BLaER1 (cell line): ENCODE measurements at regions not wholly inside any gene's neighbourhood (a gene's known extent, or its start where the extent isn't known, plus 50 kb on each side); places are given as distances from the start of the nearest gene placed in this dataset.

Experiments
- H3K27ac ChIP-seq: shearing (Covaris generic); formaldehyde crosslinking; 2 replicates; pipeline ENCODE4 v1.8.1; 2022
- H3K27me3 ChIP-seq: shearing (Covaris generic); formaldehyde crosslinking; 2 replicates; pipeline ENCODE4 v1.8.1; 2022
- H3K36me3 ChIP-seq: shearing (Covaris generic); formaldehyde crosslinking; 2 replicates; pipeline ENCODE4 v1.8.1; 2022
- H3K4me1 ChIP-seq: shearing (Covaris generic); formaldehyde crosslinking; 2 replicates; pipeline ENCODE4 v1.8.1; 2022
- H3K4me2 ChIP-seq: shearing (Covaris generic); formaldehyde crosslinking; 2 replicates; pipeline ENCODE4 v1.8.1; 2022
- H3K4me3 ChIP-seq: shearing (Covaris generic); formaldehyde crosslinking; 2 replicates; pipeline ENCODE4 v1.8.1; 2022
- H3K9ac ChIP-seq: shearing (Covaris generic); formaldehyde crosslinking; 2 replicates; pipeline ENCODE4 v1.8.1; 2022
- H3K9me3 ChIP-seq: shearing (Covaris generic); formaldehyde crosslinking; 2 replicates; pipeline ENCODE4 v1.8.1; 2022
- H4K20me1 ChIP-seq: shearing (Covaris generic); formaldehyde crosslinking; 2 replicates; pipeline ENCODE4 v1.8.1; 2022
- Cebpa-rat ChIP-seq: shearing (Covaris generic); IDR thresholded peaks from 2 replicates; pipeline ENCODE4 v1.8.1; 2022

GRCh38 chr10:111511751-111512150 lies 434.9 kb downstream of the ADRA2A start:
- no peak overlapping the region for H3K4me2 ChIP-seq
- no peak overlapping the region for H3K27ac ChIP-seq
- no peaks in the 10 kb centered on the region for H3K4me1 ChIP-seq
- no peak overlapping the region for H3K9ac ChIP-seq
- H3K27me3 ChIP-seq = no peaks in the 10 kb centered on the region
- H3K4me3 ChIP-seq = no peak overlapping the region
- no peak for TF ChIP-seq Cebpa-rat
- no peaks in the 10 kb centered on the region for H4K20me1 ChIP-seq
- H3K9me3 ChIP-seq = no peaks in the 10 kb centered on the region
- H3K36me3 ChIP-seq = no peaks in the 10 kb centered on the region

GRCh38 chr10:111515264-111515663 lies 438.4 kb downstream of the ADRA2A start:
- no peaks in the 10 kb centered on the region for H3K9me3 ChIP-seq
- H3K4me3 ChIP-seq = no peak overlapping the region
- TF ChIP-seq Cebpa-rat = no peak
- H3K9ac ChIP-seq = no peak overlapping the region
- no peaks in the 10 kb centered on the region for H3K27me3 ChIP-seq
- no peak overlapping the region for H3K27ac ChIP-seq
- no peak overlapping the region for H3K4me2 ChIP-seq
- no peaks in the 10 kb centered on the region for H3K4me1 ChIP-seq
- no peaks in the 10 kb centered on the region for H3K36me3 ChIP-seq
- no peaks in the 10 kb centered on the region for H4K20me1 ChIP-seq

GRCh38 chr10:111515706-111516105 lies 438.9 kb downstream of the ADRA2A start:
- H3K27me3 ChIP-seq = no peaks in the 10 kb centered on the region
- no peaks in the 10 kb centered on the region for H4K20me1 ChIP-seq
- H3K4me2 ChIP-seq = no peak overlapping the region
- no peaks in the 10 kb centered on the region for H3K36me3 ChIP-seq
- TF ChIP-seq Cebpa-rat = no peak
- H3K27ac ChIP-seq = no peak overlapping the region
- no peaks in the 10 kb centered on the region for H3K9me3 ChIP-seq
- H3K4me3 ChIP-seq = no peak overlapping the region
- no peaks in the 10 kb centered on the region for H3K4me1 ChIP-seq
- H3K9ac ChIP-seq = no peak overlapping the region

- no peak overlapping the region for H3K27ac ChIP-seq
- no peaks in the 10 kb centered on the region for H3K9me3 ChIP-seq
- H3K4me1 ChIP-seq = no peaks in the 10 kb centered on the region
- H3K4me3 ChIP-seq = no peak overlapping the region
- no peaks in the 10 kb centered on the region for H4K20me1 ChIP-seq
- H3K9ac ChIP-seq = no peak overlapping the region
- H3K27me3 ChIP-seq = no peaks in the 10 kb centered on the region
- no peaks in the 10 kb centered on the region for H3K36me3 ChIP-seq
- TF ChIP-seq Cebpa-rat = no peak
- no peak overlapping the region for H3K4me2 ChIP-seq
These were observed 439.3 kb downstream of the ADRA2A start for GRCh38 chr10:111516144-111516543.

- Histone ChIP-seq H3K9ac (no peak overlapping the region), H3K27me3 (no peaks in the 10 kb centered on the region)
These were observed 445.3 kb downstream of the ADRA2A start for GRCh38 chr10:111522141-111522540.

GRCh38 chr10:111522551-111522950 lies 445.7 kb downstream of the ADRA2A start:
- H4K20me1 ChIP-seq = no peaks in the 10 kb centered on the region
- H3K4me2 ChIP-seq = no peak overlapping the region
- no peak overlapping the region for H3K9ac ChIP-seq
- H3K4me1 ChIP-seq = no peaks in the 10 kb centered on the region
- H3K36me3 ChIP-seq = no peaks in the 10 kb centered on the region
- H3K27me3 ChIP-seq = no peaks in the 10 kb centered on the region
- no peaks in the 10 kb centered on the region for H3K9me3 ChIP-seq
- no peak overlapping the region for H3K27ac ChIP-seq
- no peak for TF ChIP-seq Cebpa-rat
- no peak overlapping the region for H3K4me3 ChIP-seq

More at GRCh38 chr10:111522141-111522540, 445.3 kb downstream of the ADRA2A start:
- H3K9me3 ChIP-seq = no peaks in the 10 kb centered on the region
- H3K36me3 ChIP-seq = no peaks in the 10 kb centered on the region
- TF ChIP-seq Cebpa-rat = no peak
- no peak overlapping the region for H3K4me3 ChIP-seq
- H3K4me1 ChIP-seq = no peaks in the 10 kb centered on the region
- H3K27ac ChIP-seq = no peak overlapping the region
- no peak overlapping the region for H3K4me2 ChIP-seq
- no peaks in the 10 kb centered on the region for H4K20me1 ChIP-seq

- Histone ChIP-seq H4K20me1 (no peaks in the 10 kb centered on the region), H3K27ac (no peak overlapping the region), H3K4me3 (no peak overlapping the region), H3K9me3 (no peaks in the 10 kb centered on the region), H3K36me3 (no peaks in the 10 kb centered on the region), H3K4me1 (no peaks in the 10 kb centered on the region), H3K27me3 (no peaks in the 10 kb centered on the region), H3K4me2 (no peak overlapping the region), H3K9ac (no peak overlapping the region)
- no peak for TF ChIP-seq Cebpa-rat
These were observed 446.2 kb downstream of the ADRA2A start for GRCh38 chr10:111523016-111523415.

GRCh38 chr10:111524134-111524533 lies 447.3 kb downstream of the ADRA2A start:
- Histone ChIP-seq H3K4me3 (no peak overlapping the region), H3K4me1 (no peaks in the 10 kb centered on the region), H3K4me2 (no peak overlapping the region), H3K27ac (no peak overlapping the region), H4K20me1 (no peaks in the 10 kb centered on the region), H3K9ac (no peak overlapping the region), H3K9me3 (no peaks in the 10 kb centered on the region), H3K27me3 (no peaks in the 10 kb centered on the region), H3K36me3 (no peaks in the 10 kb centered on the region)
- no peak for TF ChIP-seq Cebpa-rat

- Histone ChIP-seq H3K4me2 (no peak overlapping the region), H3K9me3 (no peaks in the 10 kb centered on the region), H3K4me1 (no peaks in the 10 kb centered on the region), H3K9ac (no peak overlapping the region), H3K36me3 (no peaks in the 10 kb centered on the region), H3K4me3 (no peak overlapping the region), H4K20me1 (no peaks in the 10 kb centered on the region), H3K27me3 (no peaks in the 10 kb centered on the region), H3K27ac (no peak overlapping the region)
- no peak for TF ChIP-seq Cebpa-rat
These were observed 448.9 kb downstream of the ADRA2A start for GRCh38 chr10:111525696-111526095.

GRCh38 chr10:111531690-111532089 lies 454.9 kb downstream of the ADRA2A start:
- Histone ChIP-seq H3K4me3 (no peak overlapping the region), H3K9ac (no peak overlapping the region), H3K36me3 (no peaks in the 10 kb centered on the region), H3K4me1 (no peaks in the 10 kb centered on the region), H3K27ac (no peak overlapping the region), H3K4me2 (no peak overlapping the region), H3K27me3 (no peaks in the 10 kb centered on the region), H4K20me1 (no peaks in the 10 kb centered on the region), H3K9me3 (no peaks in the 10 kb centered on the region)
- no peak for TF ChIP-seq Cebpa-rat

GRCh38 chr10:111532139-111532538 lies 455.3 kb downstream of the ADRA2A start:
- Histone ChIP-seq H4K20me1 (no peaks in the 10 kb centered on the region), H3K4me3 (no peak overlapping the region), H3K36me3 (no peaks in the 10 kb centered on the region)

More at GRCh38 chr10:111532139-111532538, 455.3 kb downstream of the ADRA2A start:
- Histone ChIP-seq H3K9ac (no peak overlapping the region), H3K4me2 (no peak overlapping the region), H3K27me3 (no peaks in the 10 kb centered on the region), H3K4me1 (no peaks in the 10 kb centered on the region), H3K27ac (no peak overlapping the region), H3K9me3 (no peaks in the 10 kb centered on the region)
- TF ChIP-seq Cebpa-rat = no peak
